HUDEP-2 (cell line): ENCODE measurements at regions not wholly inside any gene's neighbourhood (a gene's known extent, or its start where the extent isn't known, plus 50 kb on each side); places are given as distances from the start of the nearest gene placed in this dataset.

Source experiments
- DNase-seq, 76 experiments: peaks; one replicate each; lab custom pipeline; 2025; ENCODE audit not compliant: unreplicated experiment in 76 of 76; lab: John Stamatoyannopoulos, UW

- no peak for DNase-seq
These were observed 493.3 kb downstream of the CMPK2 start for GRCh38 chr2:6372317-6372901.

GRCh38 chr2:6381326-6381725 is 484.4 kb downstream of the CMPK2 start:
- no peak for DNase-seq

GRCh38 chr2:6384341-6384740 is 481.4 kb downstream of the CMPK2 start:
- DNase-seq = no peak

DNA sequence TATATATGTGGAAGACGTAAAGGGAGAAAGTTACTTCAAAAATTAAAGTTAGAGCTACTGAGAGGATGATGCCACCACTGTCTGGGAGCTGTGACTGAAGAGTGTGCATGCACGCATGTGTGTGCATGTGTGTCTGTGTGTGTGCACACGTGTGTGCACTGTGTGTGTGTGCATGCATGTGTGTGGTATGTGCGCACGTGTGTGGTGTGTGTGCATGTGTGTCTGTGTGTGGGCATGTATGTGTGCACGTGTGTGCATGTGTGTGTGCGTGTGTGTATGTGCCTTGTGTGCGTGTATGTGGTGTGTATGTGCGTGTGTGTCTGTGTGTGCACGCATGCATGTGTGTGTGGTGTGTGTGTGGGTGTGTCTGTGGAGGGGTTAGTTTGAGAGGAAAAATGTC is 473.4 kb downstream of the CMPK2 start:
- no peak for DNase-seq

DNA sequence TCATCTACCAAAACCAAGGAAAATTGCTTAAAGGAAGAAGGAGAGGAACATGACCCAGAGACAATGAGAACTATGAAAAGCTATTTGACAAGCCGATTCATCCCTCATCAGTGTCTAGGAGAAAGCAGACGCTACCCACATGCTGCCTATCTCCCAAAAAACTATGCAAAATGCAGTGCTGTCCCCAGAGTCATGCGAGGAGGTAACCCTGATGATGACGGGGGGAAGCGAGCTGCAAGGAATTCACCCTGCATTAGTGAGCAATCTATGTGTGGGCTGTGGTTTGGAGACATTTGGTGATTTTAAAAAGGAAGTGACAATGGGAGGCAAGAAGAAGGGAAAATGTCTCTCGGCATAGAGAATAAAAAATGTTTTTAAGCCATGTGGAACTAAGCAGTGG is 472.7 kb downstream of the CMPK2 start:
- DNase-seq = no peak

DNA sequence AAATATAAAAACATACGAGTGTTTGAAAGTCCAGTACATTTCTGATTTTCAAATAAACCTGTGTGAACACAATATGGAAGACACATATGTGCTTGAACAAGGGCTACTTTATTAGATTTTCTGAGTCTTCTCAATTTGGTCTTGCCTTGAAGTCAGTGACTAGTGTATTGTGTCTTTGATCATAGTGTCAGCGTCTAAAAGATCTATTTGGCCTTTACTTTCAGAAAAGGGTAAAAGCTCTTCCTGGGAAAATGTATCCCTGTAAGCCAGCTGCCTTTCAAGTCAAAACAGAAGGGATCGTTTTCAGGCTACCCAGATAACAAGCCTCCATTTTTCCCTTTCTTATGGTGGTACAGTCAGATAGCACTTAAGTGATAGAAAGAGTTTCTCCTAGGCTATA is 471.9 kb downstream of the CMPK2 start:
- no peak for DNase-seq

DNA sequence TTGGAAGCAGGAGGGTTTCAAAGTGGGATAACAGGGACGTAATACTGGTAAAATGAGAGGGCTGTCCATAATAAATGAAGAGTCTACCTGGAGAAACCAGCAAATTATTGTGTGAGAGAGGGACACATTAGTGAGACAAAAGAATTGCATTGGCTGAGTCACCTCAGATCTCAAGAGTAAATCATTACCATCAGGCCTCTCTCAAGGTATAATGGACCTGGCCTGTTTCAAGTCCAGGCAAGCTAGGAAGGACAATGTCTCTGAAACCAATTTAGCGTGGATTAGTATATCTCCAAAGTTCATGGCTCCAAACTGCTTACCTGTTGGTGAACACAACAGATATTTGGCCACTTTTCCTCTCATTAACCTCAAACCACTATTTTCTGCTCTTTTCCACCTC is 471.4 kb downstream of the CMPK2 start:
- no peak for DNase-seq

- DNase-seq = no peak
These were observed 467.3 kb downstream of the CMPK2 start for GRCh38 chr2:6398421-6398820.

DNA sequence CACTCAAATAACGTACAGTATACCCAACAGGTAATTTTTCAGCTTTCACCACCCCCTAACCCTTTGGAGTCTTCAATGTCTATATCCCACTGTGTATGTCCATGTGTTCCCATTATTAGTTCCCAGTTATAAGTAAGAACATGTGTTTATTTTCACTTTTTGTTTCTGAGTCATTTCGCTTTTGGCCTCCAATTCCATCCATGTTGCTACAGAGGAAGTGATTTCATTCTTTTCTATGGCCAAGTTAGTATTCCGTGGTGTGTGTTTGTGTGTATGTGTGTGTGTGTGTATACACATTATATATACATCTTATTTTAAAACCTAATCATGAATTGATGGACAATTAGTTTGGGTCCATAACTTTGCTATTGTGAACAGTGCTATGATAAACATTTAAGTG is 464.4 kb downstream of the CMPK2 start:
- no peak for DNase-seq

DNA sequence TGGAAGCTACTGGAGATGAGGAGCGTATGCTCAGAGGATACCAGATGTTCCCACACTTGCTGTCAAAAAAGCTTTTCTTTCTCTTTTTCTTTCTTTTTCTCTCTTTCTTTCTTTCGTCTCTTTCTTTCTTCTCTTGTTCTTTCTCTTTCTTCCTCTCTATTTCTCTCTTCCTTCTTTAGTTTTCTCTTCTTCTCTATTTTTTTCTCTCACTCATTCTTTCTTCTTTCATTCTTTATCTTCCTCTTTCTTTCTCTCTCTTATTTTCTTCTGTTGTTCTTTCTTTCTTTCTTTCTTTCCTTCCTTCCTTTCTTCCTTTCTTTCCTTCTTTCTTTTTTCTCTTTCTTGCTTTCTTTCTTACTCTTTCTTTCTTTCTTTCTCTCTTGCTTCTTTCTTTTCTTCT is 457.6 kb downstream of the CMPK2 start:
- no peak for DNase-seq

DNA sequence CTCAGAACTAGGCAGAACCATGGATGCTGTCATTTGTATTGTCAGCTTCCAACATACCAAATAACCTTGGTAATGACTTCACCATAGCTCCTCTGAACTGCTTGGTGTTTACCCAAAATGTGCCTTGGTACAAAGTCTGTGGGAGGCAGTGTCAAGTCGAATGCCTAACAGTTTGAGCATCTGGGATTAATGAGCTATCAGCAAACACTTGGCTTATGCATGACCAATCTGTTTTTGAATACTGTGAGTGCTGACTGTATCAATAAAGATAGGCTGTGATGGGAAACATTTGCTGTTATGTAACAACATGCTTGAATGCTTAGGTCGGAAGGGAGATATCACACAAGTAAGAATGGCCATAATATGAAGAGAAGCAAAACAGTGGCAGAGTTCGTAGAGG is 455.4 kb downstream of the CMPK2 start:
- DNase-seq = no peak

DNA sequence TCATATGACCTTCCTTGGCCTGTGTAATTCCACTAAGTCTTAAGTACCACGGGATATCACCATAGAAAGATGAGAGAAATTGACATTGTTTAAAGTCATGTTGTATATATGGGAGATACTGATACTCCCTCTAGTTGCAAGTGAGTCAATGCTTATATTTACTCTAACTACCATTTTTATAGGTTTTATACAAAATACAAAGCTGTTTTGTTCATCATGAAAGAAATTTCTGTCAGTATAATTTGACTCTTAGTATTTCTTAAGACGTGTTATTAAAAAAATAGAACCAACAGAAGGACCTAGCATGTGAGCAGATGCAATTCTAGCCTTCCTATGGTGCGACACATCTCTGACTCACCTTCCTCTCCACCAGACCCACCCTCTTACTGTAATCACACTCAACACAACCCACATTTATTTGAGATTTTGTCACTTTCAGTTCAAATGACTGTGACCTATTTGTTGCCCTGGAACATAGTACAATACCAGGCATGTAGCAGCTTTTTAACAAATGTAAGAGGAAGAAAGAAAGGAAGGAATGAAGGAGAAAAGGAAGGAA is 453.1 kb downstream of the CMPK2 start:
- no peak for DNase-seq

GRCh38 chr2:6417050-6417449 is 448.7 kb downstream of the CMPK2 start:
- DNase-seq = no peak

- no peak for DNase-seq
These were observed 447.4 kb downstream of the CMPK2 start for GRCh38 chr2:6418291-6418690.

DNA sequence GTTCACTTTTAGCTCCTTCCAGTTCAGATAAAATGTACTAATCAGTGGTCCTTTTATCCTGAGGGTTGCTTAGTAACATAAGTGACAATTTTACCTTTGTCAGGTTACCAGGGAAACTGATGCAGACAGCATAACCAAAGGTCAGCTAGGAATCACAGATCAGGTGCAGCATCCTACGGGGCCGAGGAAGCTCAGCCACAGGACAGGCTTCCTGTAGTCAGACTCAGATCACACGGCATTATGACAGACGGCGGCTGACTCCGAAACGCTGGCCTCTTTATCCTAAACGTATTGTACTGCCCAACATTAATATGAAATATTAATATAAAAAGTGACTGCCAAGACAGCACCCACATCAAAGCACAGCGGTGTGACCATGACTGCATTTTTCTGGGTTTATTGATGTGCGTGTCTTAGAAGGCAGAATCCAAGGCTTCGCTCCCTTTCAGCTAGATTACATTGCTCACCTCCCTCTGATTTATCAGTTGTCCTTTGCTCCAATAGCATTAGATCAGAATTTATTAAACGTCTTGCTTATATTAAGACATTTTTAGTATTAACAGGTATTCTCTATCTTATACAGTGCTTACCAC is 444.5 kb downstream of the CMPK2 start:
- DNase-seq = no peak

DNA sequence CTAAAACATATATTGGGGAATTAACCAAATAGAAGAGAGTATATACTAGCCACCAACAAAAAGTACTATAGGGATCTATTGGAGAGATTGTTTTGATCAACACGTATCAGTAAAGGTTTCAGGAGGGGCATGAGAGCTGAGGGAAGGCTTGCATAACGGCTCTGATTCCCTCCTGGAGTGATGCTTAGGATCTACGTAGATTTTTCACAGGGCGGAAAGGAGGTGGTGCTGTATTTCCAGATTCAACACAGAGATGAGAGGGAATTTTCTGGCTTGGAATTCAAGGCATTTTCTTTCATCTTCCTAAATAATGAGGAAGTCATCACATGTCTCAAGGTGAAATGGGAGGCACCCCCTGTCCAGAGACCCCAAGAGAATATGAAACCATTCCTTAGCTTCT is 443.8 kb downstream of the CMPK2 start:
- no peak for DNase-seq

DNA sequence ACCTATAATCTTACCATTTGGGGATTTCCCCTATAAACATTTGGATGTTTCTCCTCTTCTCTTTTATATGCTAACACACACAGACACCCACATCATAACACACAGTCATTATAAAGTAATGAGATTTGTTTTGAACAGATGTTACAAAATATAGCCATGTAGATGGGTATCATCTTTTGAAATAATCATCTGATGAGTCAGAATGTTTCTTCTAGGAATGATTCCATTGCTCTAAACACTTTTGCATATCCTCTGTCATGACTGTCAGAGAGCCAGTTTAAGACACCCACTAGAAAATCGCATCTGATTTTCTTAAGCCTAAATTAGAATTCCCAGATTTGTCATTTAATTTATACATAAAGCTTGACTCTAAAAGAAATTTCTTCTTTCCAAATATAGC is 442.6 kb downstream of the CMPK2 start:
- DNase-seq = no peak

DNA sequence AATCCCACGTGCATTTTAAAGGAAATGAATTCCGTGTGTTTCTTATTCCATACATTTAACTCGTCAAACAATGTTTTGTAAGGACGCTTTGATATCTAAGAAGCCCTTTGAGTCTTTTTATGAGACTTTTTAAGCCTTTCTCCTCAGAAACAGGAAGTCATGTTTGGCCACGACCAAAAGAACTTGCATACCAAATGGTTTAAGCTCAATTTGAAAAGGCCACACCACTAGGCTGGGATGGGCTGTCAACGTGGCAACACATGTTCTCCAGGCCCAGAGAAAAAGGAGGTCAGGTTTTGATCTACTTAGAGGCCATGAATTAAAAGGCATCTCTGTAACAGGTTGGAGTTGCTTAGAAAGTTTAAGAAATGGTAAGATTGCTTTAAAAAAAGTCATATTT is 441.8 kb downstream of the CMPK2 start:
- no peak for DNase-seq

DNA sequence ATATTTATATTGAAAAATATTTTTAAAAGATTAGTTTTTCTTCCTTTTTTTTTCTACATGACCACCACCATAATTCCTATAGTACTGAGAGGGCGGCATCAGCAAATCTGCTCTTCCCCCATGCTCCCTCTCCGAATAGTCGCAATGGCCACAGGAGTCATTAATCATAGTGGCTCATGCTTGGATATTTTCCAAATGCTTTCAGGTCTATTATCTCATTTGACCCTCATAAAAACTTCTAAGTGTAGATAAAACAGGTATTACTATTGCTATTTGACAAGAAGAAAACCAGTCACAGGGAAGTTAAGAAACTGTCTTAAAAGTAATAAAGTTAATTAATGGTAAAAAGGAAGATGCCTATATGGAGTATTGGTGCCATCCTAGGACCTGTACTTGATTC is 440.7 kb downstream of the CMPK2 start:
- no peak for DNase-seq

- DNase-seq = no peak
These were observed 436.3 kb downstream of the CMPK2 start for GRCh38 chr2:6429210-6429986.

- DNase-seq = no peak
These were observed 431.3 kb downstream of the CMPK2 start for GRCh38 chr2:6434438-6434837.

DNA sequence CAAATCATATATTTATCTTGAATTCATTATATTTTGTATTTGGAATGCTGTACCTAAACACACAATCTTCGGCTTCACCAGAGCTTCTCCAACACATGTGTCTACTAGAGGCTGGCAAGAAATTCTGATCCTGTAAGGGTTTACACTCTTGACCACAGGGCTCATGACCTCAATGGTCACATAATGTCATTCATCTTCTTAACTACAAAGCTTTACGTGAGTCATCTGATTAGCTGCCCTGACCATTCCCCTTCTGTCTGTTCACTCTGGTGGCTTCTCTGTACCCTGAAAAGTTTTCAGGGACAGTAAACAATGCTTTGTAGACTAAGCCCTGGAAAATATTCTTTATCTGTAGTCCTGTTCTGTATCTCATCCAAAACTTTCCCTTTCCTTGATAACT is 423.9 kb downstream of the CMPK2 start:
- no peak for DNase-seq
